ENCODE measurements at regions not wholly inside any gene's neighbourhood (a gene's known extent, or its start where the extent isn't known, plus 50 kb on each side); places are given as distances from the start of the nearest gene placed in this dataset.
A peak's percentile ranks its signal among the peaks of the same experiment; 100 is the strongest.

DNA sequence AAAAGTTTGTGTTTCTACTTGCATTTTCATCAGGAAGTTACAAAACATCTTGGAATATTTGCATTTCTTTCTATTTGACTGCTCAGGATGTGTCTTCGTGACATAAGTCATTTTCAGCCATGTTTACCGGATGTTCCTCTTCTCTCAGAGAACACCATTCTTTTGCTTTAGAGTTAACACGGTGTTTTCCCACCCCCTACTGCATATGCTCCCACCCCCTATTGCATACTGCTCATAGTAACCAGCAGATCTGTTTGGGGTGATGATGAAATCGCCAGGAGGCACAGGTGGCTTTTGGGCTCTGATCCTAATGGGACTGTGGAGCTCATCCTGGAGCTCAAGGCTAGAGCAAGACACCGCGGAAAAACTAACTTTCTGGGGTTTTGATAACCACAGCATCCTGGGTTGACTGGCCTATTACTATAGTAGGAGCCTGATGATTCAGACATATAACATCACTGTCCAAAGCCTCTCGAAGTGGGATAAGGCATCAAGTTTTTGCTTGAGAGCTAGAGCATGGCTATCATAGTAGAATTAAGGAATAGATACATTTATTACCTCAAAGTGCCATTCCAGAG lies 65.1 kb upstream of the BET1 start:
- Mint-ChIP-seq H3K9me3 (no peaks in the 10 kb centered on the region), H3K27me3 (ENCODE audit: insufficient read depth) (no peaks in the 10 kb centered on the region; the same call in 1 of the 2 replicates), H3K36me3 (ENCODE audit: low read depth) (no peaks in the 10 kb centered on the region), H3K27ac (peak overlapping the region; percentile 83), H3K4me3 (no peak overlapping the region), H3K4me1 (ENCODE audit: low read depth) (peaks cover 44% of the 10 kb centered on the region)
- DNase-seq = no peak
- no peak for TF ChIP-seq CTCF (IDR thresholded peaks at IDR 0.05)

DNA sequence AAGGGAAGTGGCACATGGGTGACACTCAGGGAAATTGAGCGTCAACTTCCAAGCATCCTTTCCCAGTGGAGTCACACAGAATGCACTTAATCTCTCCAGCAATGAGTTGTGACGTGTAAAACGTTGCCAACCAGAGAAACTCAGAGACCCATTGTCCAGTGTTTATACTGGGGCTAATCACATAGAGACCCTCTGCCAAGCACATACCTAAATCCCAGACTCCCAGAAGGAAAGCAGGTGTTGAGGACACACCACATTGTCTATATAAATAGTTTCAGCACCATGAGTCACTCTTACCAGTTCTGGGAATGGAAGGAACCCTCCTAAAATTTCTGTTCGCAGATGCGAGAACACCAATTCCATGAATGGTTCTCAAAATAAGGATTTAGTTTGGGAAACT lies 76.4 kb upstream of the BET1 start:
- H3K27me3 Mint-ChIP-seq (ENCODE audit: insufficient read depth) = no peaks in the 10 kb centered on the region
- no peaks in the 10 kb centered on the region for H3K4me1 Mint-ChIP-seq (ENCODE audit: low read depth)
- TF ChIP-seq CTCF (IDR thresholded peaks at IDR 0.05) = no peak
- no peak for DNase-seq
- no peak overlapping the region for H3K4me3 Mint-ChIP-seq
- no peak overlapping the region for H3K27ac Mint-ChIP-seq
- no peaks in the 10 kb centered on the region for H3K9me3 Mint-ChIP-seq
- no peaks in the 10 kb centered on the region for H3K36me3 Mint-ChIP-seq (ENCODE audit: low read depth)

- TF ChIP-seq CTCF (IDR thresholded peaks at IDR 0.05) = no peak
- no peaks in the 10 kb centered on the region for H3K9me3 Mint-ChIP-seq
- H3K36me3 Mint-ChIP-seq (ENCODE audit: low read depth) = no peaks in the 10 kb centered on the region
- no peak for DNase-seq
- H3K4me1 Mint-ChIP-seq (ENCODE audit: low read depth) = no peaks in the 10 kb centered on the region
- no peaks in the 10 kb centered on the region for H3K27me3 Mint-ChIP-seq (ENCODE audit: insufficient read depth)
- H3K27ac Mint-ChIP-seq = no peak overlapping the region
- H3K4me3 Mint-ChIP-seq = no peak overlapping the region
These were observed 78.0 kb upstream of the BET1 start for GRCh38 chr7:94082126-94082525.

DNA sequence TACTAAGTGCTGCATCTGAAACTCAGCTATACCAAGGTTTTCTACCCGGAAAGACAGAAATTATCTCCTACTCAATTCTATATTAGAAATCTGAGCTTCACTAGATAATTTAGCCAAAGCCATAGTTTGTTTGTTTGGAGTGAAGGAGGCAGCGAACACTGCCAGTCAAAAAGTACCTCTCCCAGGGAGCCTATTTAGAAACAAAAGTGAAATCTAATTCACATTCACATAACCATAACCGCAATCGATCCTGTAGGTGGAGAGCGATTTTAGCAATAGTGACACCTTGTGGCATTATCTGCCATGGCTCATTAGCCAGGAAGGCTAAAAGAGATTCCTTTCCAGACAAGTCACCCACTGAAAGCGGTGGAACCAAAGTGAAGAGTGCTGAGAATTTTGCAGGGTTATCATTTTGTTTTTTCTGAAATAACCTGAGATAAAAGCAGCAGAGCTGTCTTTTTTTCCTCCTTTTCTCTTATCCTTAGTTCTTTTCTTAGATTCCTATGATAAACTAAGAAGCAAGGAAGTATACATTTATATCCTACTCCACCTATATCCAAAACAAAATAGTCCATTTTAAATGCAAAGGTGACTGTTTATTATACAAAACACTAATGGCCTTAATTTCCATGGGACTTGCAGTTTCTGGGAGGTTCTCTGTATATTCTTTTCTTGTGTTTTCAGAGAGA lies 83.7 kb upstream of the BET1 start:
- DNase-seq = peak; percentile 61
- H3K9me3 Mint-ChIP-seq = no peaks in the 10 kb centered on the region
- no peaks in the 10 kb centered on the region for H3K36me3 Mint-ChIP-seq (ENCODE audit: low read depth)
- H3K27ac Mint-ChIP-seq = no peak overlapping the region; the same call in 1 of the 2 replicates
- H3K27me3 Mint-ChIP-seq (ENCODE audit: insufficient read depth) = peaks cover 1% of the 10 kb centered on the region; the same call in 1 of the 2 replicates
- H3K4me3 Mint-ChIP-seq = peak overlapping the region; percentile 86
- H3K4me1 Mint-ChIP-seq (ENCODE audit: low read depth) = peaks cover 25% of the 10 kb centered on the region
- TF ChIP-seq CTCF (IDR thresholded peaks at IDR 0.05) = peak; percentile 86

DNA sequence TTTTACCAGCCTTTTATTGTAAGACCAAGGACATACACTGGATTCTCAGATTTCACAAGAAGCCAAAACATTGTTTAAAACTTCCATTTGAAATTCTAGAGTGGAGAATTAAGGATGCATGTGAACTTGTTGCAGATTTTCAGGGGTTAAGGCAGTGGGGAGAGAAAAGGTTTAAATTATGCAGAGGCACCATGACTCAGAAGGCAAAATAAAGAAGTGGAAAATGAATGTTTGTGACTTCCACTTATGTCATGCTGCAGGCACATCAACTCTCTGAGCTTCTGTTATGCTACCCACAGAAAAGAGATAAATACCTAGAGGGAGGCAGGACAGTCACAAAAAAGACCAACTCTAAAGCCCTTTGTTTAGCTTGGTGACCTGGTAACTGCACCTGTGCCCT lies 84.4 kb upstream of the BET1 start:
- no peak overlapping the region for H3K27ac Mint-ChIP-seq
- DNase-seq = no peak
- no peak overlapping the region for H3K4me3 Mint-ChIP-seq
- H3K27me3 Mint-ChIP-seq (ENCODE audit: insufficient read depth) = peaks cover 1% of the 10 kb centered on the region; the same call in 1 of the 2 replicates
- TF ChIP-seq CTCF (IDR thresholded peaks at IDR 0.05) = no peak
- H3K9me3 Mint-ChIP-seq = no peaks in the 10 kb centered on the region
- H3K4me1 Mint-ChIP-seq (ENCODE audit: low read depth) = peaks cover 25% of the 10 kb centered on the region
- no peaks in the 10 kb centered on the region for H3K36me3 Mint-ChIP-seq (ENCODE audit: low read depth)
